SU-DHL-6 (cell line): ENCODE measurements at regions not wholly inside any gene's neighbourhood (a gene's known extent, or its start where the extent isn't known, plus 50 kb on each side); places are given as distances from the start of the nearest gene placed in this dataset.

Source experiments
- H2AFZ ChIP-seq: fragments of 200-600 bp; sonication (generic); 2 replicates; pipeline ENCODE4 v1.6.1; 2014; ENCODE audit warnings: low read depth, mild to moderate bottlenecking, moderate library complexity, mixed read lengths, antibody characterized with exemption, low read length; ENCODE audit not compliant: severe bottlenecking
- H3F3A ChIP-seq: fragments of 200-600 bp; shearing (Covaris generic); 2 replicates; pipeline ENCODE4 v1.6.0; 2016; ENCODE audit warnings: antibody characterized with exemption, mild to moderate bottlenecking; ENCODE audit not compliant: insufficient read depth
- H3K27ac ChIP-seq: fragments of 200-600 bp; sonication (generic); 2 replicates; pipeline ENCODE4 v1.5.1; 2016; ENCODE audit warnings: low read depth, mild to moderate bottlenecking, low read length, moderate library complexity, mixed read lengths
- H3K27me3 ChIP-seq: fragments of 200-600 bp; sonication (generic), shearing (Covaris generic); 2 replicates; pipeline ENCODE4 v1.6.0; 2014; ENCODE audit warnings: mild to moderate bottlenecking, low read length
- H3K36me3 ChIP-seq: fragments of 200-600 bp; sonication (generic); 2 replicates; pipeline ENCODE4 v1.6.1; 2014; ENCODE audit warnings: mild to moderate bottlenecking, low read length, mixed read lengths
- H3K4me2 ChIP-seq: fragments of 300-600, 200-600 bp; shearing (Covaris generic), sonication (generic); 2 replicates; pipeline ENCODE4 v1.6.0; 2014; ENCODE audit warnings: low read length, low read depth, mild to moderate bottlenecking; ENCODE audit not compliant: poor library complexity, severe bottlenecking
- H3K4me3 ChIP-seq: fragments of 200-600 bp; sonication (generic); 2 replicates; pipeline ENCODE4 v1.5.1; 2014; ENCODE audit warnings: antibody characterized with exemption, low read length, mild to moderate bottlenecking, mixed read lengths; ENCODE audit not compliant: insufficient read depth, poor library complexity, severe bottlenecking
- H3K79me2 ChIP-seq: fragments of 200-600 bp; sonication (generic); 2 replicates; pipeline ENCODE4 v1.6.1; 2014; ENCODE audit warnings: mild to moderate bottlenecking, low read length, moderate library complexity; ENCODE audit not compliant: insufficient read depth
- H3K9ac ChIP-seq: fragments of 200-600 bp; sonication (generic); 2 replicates; pipeline ENCODE4 v1.7.0; 2014; ENCODE audit warnings: mild to moderate bottlenecking, low read length
- H3K9me2 ChIP-seq: fragments of 200-600 bp; sonication (generic); replicated peaks from 2 replicates; pipeline ENCODE4 v1.6.1; 2014; ENCODE audit warnings: low read length; ENCODE audit not compliant: insufficient read depth
- H3K9me3 ChIP-seq: fragments of 200-600 bp; sonication (generic); 2 replicates; pipeline ENCODE4 v1.6.1; 2014; ENCODE audit warnings: low read length, mixed read lengths; ENCODE audit not compliant: insufficient read depth
- H4K20me1 ChIP-seq: fragments of 200-600 bp; sonication (generic); 2 replicates; pipeline ENCODE4 v1.6.1; 2014; ENCODE audit warnings: low read depth, mild to moderate bottlenecking, antibody characterized with exemption, low read length, moderate library complexity, mixed read lengths
- EZH2phosphoT487 ChIP-seq: fragments of 200-600 bp; sonication (generic), shearing (Covaris generic); conservative IDR thresholded peaks from 2 replicates; pipeline ENCODE4 v1.6.1; 2018; ENCODE audit warnings: mild to moderate bottlenecking, antibody characterized with exemption, low read length, moderate library complexity, mixed read lengths
- TF ChIP-seq, protein P1 (sequence below): fragments of 200-600 bp; sonication (generic); IDR thresholded peaks from one replicate; pipeline ENCODE4 v1.5.1; 2017; ENCODE audit warnings: antibody characterized with exemption, mild to moderate bottlenecking, low read length, moderate library complexity; ENCODE audit not compliant: insufficient read depth, poor library complexity, severe bottlenecking

DNA sequence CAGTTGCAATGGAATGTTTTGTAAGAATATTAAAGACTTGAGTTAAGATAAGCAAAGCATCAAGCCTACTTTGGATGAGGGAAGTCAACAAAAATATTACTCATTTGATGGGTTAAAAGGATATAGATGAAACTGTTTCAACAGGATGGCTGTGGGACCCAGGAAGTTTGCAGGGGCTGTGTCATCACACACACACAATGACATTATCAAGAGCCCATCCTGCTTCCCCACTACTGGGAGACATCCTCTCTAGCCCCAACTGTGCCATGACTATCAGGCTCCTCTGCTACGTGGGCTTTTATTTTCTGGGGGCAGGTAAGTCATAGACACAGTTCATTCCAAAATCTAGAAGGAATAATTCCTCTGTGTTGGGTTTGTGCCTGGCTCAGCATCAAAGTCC, 78.8 kb upstream of the PRSS1 start:
- TF ChIP-seq EZH2phosphoT487: no peak
- TF ChIP-seq, protein P1, sequence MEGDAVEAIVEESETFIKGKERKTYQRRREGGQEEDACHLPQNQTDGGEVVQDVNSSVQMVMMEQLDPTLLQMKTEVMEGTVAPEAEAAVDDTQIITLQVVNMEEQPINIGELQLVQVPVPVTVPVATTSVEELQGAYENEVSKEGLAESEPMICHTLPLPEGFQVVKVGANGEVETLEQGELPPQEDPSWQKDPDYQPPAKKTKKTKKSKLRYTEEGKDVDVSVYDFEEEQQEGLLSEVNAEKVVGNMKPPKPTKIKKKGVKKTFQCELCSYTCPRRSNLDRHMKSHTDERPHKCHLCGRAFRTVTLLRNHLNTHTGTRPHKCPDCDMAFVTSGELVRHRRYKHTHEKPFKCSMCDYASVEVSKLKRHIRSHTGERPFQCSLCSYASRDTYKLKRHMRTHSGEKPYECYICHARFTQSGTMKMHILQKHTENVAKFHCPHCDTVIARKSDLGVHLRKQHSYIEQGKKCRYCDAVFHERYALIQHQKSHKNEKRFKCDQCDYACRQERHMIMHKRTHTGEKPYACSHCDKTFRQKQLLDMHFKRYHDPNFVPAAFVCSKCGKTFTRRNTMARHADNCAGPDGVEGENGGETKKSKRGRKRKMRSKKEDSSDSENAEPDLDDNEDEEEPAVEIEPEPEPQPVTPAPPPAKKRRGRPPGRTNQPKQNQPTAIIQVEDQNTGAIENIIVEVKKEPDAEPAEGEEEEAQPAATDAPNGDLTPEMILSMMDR: no peak
- no peaks in the 10 kb centered on the region for H3K79me2 ChIP-seq

DNA sequence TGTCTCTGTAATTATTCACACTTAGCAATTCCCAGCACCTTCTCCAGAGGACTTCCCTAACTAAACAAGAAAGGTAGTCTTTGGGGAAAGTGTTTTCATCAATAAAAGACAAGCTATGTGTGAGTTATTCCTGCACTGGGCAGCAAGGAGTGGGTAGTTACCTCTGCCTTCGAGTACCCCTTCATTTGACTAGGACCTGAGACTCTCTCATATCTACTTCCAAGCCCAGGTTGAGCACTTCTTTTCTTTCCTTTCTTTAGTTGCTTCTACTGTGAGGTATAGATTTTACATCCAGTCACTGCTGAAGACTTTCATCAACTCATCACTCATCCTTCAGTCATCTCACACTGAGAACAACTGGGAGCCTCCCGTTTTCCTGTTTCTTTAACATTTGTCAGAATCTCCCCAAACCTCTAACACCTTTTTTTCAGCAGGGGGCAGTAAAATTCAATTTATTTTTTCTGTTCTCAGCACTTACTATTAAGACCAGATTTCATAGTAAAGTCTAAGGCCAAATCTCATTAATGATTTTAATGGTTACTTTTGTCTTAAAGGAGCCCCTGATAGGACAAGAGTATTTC, 80.1 kb upstream of the PRSS1 start:
- Histone ChIP-seq H3K9me3 (no peaks in the 10 kb centered on the region), H3K4me2 (no peak overlapping the region), H3K9me2 (no peaks in the 10 kb centered on the region), H3K4me3 (no peak overlapping the region), H3K36me3 (no peaks in the 10 kb centered on the region), H3K27me3 (no peaks in the 10 kb centered on the region), H4K20me1 (no peaks in the 10 kb centered on the region), H3K9ac (no peak overlapping the region), H2AFZ (no peak overlapping the region), H3F3A (no peaks in the 10 kb centered on the region), H3K79me2 (no peaks in the 10 kb centered on the region), H3K27ac (no peak overlapping the region)
- TF ChIP-seq EZH2phosphoT487: no peak
- TF ChIP-seq, protein P1: peak; percentile 39

More for the DNA sequence above, 78.8 kb upstream of the PRSS1 start:
- Histone ChIP-seq H3K27ac (no peak overlapping the region), H3K36me3 (no peaks in the 10 kb centered on the region), H3F3A (no peaks in the 10 kb centered on the region), H3K4me3 (no peak overlapping the region), H2AFZ (no peak overlapping the region), H3K27me3 (no peaks in the 10 kb centered on the region), H3K9me2 (no peaks in the 10 kb centered on the region), H3K4me2 (no peak overlapping the region), H3K9me3 (no peaks in the 10 kb centered on the region), H3K9ac (no peak overlapping the region), H4K20me1 (no peaks in the 10 kb centered on the region)

DNA sequence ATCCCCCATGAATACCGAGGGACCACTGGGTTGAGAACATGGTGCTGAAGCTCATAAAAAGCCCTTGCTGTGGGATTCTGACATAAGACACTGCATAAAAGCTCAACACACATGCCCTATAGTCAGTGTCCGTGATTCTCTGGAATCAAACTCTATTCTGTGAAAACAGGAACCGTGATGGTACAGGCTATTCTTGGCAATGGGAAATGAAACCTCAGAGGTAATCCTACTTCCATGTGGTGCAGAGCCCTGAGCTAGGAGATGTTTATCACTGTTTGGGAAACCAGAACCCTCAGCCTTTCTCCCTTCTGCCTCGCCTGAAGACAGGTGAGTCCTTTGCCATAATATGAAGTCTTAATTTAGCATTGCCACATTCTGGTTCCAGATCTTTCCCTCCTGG, 80.8 kb upstream of the PRSS1 start:
- H3K9me2 ChIP-seq: no peaks in the 10 kb centered on the region
- H3K79me2 ChIP-seq: no peaks in the 10 kb centered on the region
- H3K9ac ChIP-seq: no peak overlapping the region
- H3K4me2 ChIP-seq: no peak overlapping the region
- no peak overlapping the region for H3K4me3 ChIP-seq
- H3K27me3 ChIP-seq: no peaks in the 10 kb centered on the region
- H4K20me1 ChIP-seq: no peaks in the 10 kb centered on the region
- H3K36me3 ChIP-seq: no peaks in the 10 kb centered on the region
- TF ChIP-seq, protein P1: no peak
- TF ChIP-seq EZH2phosphoT487: no peak
- H3K27ac ChIP-seq: no peak overlapping the region
- H3K9me3 ChIP-seq: no peaks in the 10 kb centered on the region
- H3F3A ChIP-seq: no peaks in the 10 kb centered on the region
- no peak overlapping the region for H2AFZ ChIP-seq

DNA sequence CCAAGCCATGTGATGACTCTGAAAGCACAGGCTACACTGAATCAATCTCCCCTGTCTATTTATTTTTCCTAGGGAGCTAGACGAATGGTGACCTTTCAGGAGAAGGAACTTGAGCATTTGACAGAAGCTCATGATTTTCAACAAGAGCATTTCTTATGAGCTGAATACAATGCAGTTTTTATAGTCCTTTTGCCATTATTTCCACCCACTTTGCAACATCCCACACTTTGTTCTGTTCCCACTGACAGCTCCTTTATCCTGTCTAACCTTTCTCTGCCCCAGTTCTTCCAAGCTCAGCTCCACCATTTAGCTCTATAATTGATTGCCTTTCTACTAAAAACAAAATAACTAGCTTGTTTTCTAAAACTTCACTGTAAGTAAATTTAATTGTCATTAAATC, 91.9 kb upstream of the PRSS1 start:
- no peaks in the 10 kb centered on the region for H3K27me3 ChIP-seq

More for the DNA sequence above, 91.9 kb upstream of the PRSS1 start:
- no peaks in the 10 kb centered on the region for H3F3A ChIP-seq
- H2AFZ ChIP-seq: no peak overlapping the region
- no peak overlapping the region for H3K4me3 ChIP-seq
- H3K9ac ChIP-seq: no peak overlapping the region
- TF ChIP-seq, protein P1: no peak
- no peak for TF ChIP-seq EZH2phosphoT487
- H3K4me2 ChIP-seq: no peak overlapping the region
- H3K27ac ChIP-seq: no peak overlapping the region
- no peaks in the 10 kb centered on the region for H3K9me2 ChIP-seq
- no peaks in the 10 kb centered on the region for H3K79me2 ChIP-seq
- no peaks in the 10 kb centered on the region for H3K9me3 ChIP-seq
- no peaks in the 10 kb centered on the region for H4K20me1 ChIP-seq
- no peaks in the 10 kb centered on the region for H3K36me3 ChIP-seq
